SK-N-SH treated with all-trans-retinoic acid at 6 μM for 48 hours (cell line): ENCODE measurements at regions not wholly inside any gene's neighbourhood (a gene's known extent, or its start where the extent isn't known, plus 50 kb on each side); places are given as distances from the start of the nearest gene placed in this dataset.
"Not testable (repeated sequence)": the region's sequence is repeated elsewhere in the genome, so short reads cannot be mapped to it uniquely, and the experiment has no call there.

Experiments used
- ATAC-seq: fragments of 200-7000 bp; cut with Tn5 transposase; 3 replicates; pipeline ENCODE4 v1.9.1; 2020; ENCODE audit warnings: mild to moderate bottlenecking, moderate library complexity
- ARNTL ChIP-seq: fragments of 450-650 bp; formaldehyde crosslinking; IDR thresholded peaks from 2 replicates; pipeline ENCODE4 v1.5.0; 2020; ENCODE audit warnings: low read depth, mild to moderate bottlenecking, moderate library complexity, borderline replicate concordance
- BACH2 ChIP-seq: fragments of 250-450 bp; sonication (Bioruptor Pico); IDR thresholded peaks from 2 replicates; pipeline ENCODE4 v1.9.0; 2021; ENCODE audit warnings: mild to moderate bottlenecking, borderline replicate concordance
- CSDC2 ChIP-seq: fragments of 250-450 bp; sonication (Bioruptor Pico); IDR thresholded peaks from 2 replicates; pipeline ENCODE4 v1.5.0; 2020; ENCODE audit warnings: mild to moderate bottlenecking, moderate library complexity
- ESRRG ChIP-seq: fragments of 250-450 bp; sonication (Bioruptor Pico); IDR thresholded peaks from 2 replicates; pipeline ENCODE4 v1.6.1; 2021; ENCODE audit warnings: mild to moderate bottlenecking
- GLIS3 ChIP-seq: fragments of 250-450 bp; sonication (Bioruptor Pico); IDR thresholded peaks from 2 replicates; pipeline ENCODE4 v1.5.0; 2020; ENCODE audit warnings: mild to moderate bottlenecking, moderate library complexity
- ISL1 ChIP-seq: fragments of 250-450 bp; sonication (Bioruptor Pico); IDR thresholded peaks from 2 replicates; pipeline ENCODE4 v2.1.2; 2022; ENCODE audit warnings: mild to moderate bottlenecking, moderate library complexity
- OSR1 ChIP-seq: fragments of 250-450 bp; sonication (Bioruptor Pico); IDR thresholded peaks from 2 replicates; pipeline ENCODE4 v1.8.0; 2022; ENCODE audit warnings: moderate library complexity, mild to moderate bottlenecking, inconsistent platforms
- PPARA ChIP-seq: fragments of 250-450 bp; sonication (Bioruptor Pico); IDR thresholded peaks from 2 replicates; pipeline ENCODE4 v1.5.0; 2020; ENCODE audit warnings: mild to moderate bottlenecking, borderline replicate concordance
- RARB ChIP-seq: fragments of 250-450 bp; sonication (Bioruptor Pico); IDR thresholded peaks from 2 replicates; pipeline ENCODE4 v1.8.0; 2021; ENCODE audit warnings: mild to moderate bottlenecking, moderate library complexity
- SNAI2 ChIP-seq: fragments of 250-450 bp; sonication (Bioruptor Pico); IDR thresholded peaks from 2 replicates; pipeline ENCODE4 v1.5.0; 2020; ENCODE audit warnings: mild to moderate bottlenecking, moderate library complexity
- TCF4 ChIP-seq: fragments of 250-450 bp; sonication (Bioruptor Pico); IDR thresholded peaks from 2 replicates; pipeline ENCODE4 v1.8.0; 2021; ENCODE audit warnings: mild to moderate bottlenecking, moderate library complexity, borderline replicate concordance
- TOX ChIP-seq: fragments of 250-450 bp; sonication (Bioruptor Pico); IDR thresholded peaks from 2 replicates; pipeline ENCODE4 v1.8.0; 2021; ENCODE audit warnings: mild to moderate bottlenecking, moderate library complexity, borderline replicate concordance
- ZC3H10 ChIP-seq: fragments of 250-450 bp; sonication (Bioruptor Pico); IDR thresholded peaks from 2 replicates; pipeline ENCODE4 v1.5.1; 2021; ENCODE audit warnings: mild to moderate bottlenecking, moderate library complexity
- ZFP3 ChIP-seq: fragments of 250-450 bp; sonication (Bioruptor Pico); IDR thresholded peaks from 2 replicates; pipeline ENCODE4 v1.5.0; 2020; ENCODE audit warnings: mild to moderate bottlenecking, moderate library complexity
- ZFP30 ChIP-seq: fragments of 450-650 bp; formaldehyde crosslinking; IDR thresholded peaks from 2 replicates; pipeline ENCODE4 v1.5.0; 2022; ENCODE audit warnings: mild to moderate bottlenecking, moderate library complexity
- ZNF565 ChIP-seq: fragments of 450-650 bp; formaldehyde crosslinking; conservative IDR thresholded peaks from 2 replicates; pipeline ENCODE4 v1.5.0; 2020; ENCODE audit warnings: low read depth, mild to moderate bottlenecking, moderate library complexity
- ZNF70 ChIP-seq: fragments of 450-650 bp; formaldehyde crosslinking; IDR thresholded peaks from 2 replicates; pipeline ENCODE4 v1.5.0; 2020; ENCODE audit warnings: mild to moderate bottlenecking, moderate library complexity
- TF ChIP-seq, protein P1 (sequence below): fragments of 250-450 bp; sonication (Bioruptor Pico); IDR thresholded peaks from 2 replicates; pipeline ENCODE4 v1.8.0; 2020; ENCODE audit warnings: mild to moderate bottlenecking, moderate library complexity, borderline replicate concordance
- TF ChIP-seq, protein P2 (sequence below): fragments of 250-450 bp; sonication (Bioruptor Pico); IDR thresholded peaks from 2 replicates; pipeline ENCODE4 v1.8.0; 2021; ENCODE audit warnings: low read depth, mild to moderate bottlenecking, moderate library complexity, borderline replicate concordance
- TF ChIP-seq, protein P3 (sequence below): fragments of 250-450 bp; sonication (Bioruptor Pico); IDR thresholded peaks from 2 replicates; pipeline ENCODE4 v1.5.1; 2020; ENCODE audit warnings: low read depth, mild to moderate bottlenecking, moderate library complexity
- TF ChIP-seq, protein P4 (sequence below): fragments of 250-450 bp; sonication (Bioruptor Pico); IDR thresholded peaks from 2 replicates; pipeline ENCODE4 v1.5.1; 2021; ENCODE audit warnings: mild to moderate bottlenecking, moderate library complexity

DNA sequence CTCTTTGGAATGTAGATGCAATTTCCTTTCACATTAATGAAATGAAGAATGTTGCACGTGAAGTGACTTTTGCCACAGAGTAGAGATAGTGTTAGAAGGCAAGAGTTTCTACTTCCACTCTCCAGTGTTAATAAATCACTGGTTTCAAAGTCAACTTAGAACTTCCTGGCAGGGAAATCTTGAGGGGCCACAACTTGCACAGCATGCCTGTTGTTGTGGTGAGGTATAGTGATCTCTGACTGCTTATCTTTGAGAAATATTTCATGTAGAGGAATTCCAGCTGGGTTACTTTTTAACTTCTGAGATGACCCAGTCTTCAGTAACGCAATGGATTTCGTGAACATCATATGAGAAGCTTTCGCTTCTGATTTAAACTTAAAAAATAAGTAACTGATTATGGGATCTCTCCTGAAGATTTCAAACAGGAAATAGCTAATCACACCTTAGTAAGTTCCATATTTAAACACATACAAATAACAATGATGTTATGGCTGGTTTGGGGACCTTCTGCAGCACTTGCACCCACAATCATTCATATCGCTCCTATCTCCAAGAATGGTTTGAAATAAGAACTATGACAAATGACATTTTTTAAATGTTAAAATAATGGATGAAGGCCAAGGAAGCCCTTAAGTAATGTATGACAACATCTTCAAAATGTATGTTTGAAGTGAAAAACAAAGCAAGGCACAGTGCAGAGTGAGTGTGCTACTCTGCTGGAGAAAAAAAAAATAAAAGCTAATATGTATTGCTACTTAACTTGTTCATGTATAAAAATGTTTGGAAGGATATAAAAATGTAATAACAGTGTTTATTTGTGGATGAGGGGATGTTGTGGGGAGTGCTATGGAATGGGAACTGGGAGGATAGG lies 726.5 kb upstream of the NECTIN3 start:
- no peak for ATAC-seq

DNA sequence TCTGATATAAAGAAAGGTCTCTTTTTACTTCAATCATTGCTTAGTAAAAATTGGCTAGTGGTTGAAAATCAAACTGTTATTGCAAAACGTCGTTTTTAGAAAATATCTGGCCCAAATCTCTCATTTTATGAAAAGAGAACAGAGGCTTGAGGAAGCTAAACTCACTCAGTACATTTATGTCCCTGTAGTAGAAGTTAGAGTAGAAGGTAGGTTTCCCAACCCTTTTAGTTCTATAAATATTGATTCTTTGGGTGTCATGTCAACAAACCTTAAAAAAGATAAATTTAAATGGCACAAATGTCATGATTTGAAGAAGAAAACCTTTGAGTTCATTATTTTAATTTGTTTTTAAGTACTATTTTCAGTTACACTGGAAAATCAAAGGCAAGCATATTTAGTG lies 722.3 kb upstream of the NECTIN3 start:
- TF ChIP-seq, protein P1, sequence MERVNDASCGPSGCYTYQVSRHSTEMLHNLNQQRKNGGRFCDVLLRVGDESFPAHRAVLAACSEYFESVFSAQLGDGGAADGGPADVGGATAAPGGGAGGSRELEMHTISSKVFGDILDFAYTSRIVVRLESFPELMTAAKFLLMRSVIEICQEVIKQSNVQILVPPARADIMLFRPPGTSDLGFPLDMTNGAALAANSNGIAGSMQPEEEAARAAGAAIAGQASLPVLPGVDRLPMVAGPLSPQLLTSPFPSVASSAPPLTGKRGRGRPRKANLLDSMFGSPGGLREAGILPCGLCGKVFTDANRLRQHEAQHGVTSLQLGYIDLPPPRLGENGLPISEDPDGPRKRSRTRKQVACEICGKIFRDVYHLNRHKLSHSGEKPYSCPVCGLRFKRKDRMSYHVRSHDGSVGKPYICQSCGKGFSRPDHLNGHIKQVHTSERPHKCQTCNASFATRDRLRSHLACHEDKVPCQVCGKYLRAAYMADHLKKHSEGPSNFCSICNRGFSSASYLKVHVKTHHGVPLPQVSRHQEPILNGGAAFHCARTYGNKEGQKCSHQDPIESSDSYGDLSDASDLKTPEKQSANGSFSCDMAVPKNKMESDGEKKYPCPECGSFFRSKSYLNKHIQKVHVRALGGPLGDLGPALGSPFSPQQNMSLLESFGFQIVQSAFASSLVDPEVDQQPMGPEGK (CRISPR knock-in tag), result no peak
- TF ChIP-seq TCF4 (no peak), BACH2 (CRISPR knock-in tag) (no peak), ARNTL (no peak), GLIS3 (CRISPR knock-in tag) (no peak)
- no peak for ATAC-seq

More for the DNA sequence above, 726.5 kb upstream of the NECTIN3 start:
- TF ChIP-seq TOX (CRISPR knock-in tag) (no peak), ESRRG (CRISPR knock-in tag) (no peak), RARB (no peak), BACH2 (CRISPR knock-in tag) (no peak), ARNTL (no peak), ZFP30 (no peak), SNAI2 (no peak), ZNF70 (CRISPR knock-in tag) (no peak), GLIS3 (CRISPR knock-in tag) (no peak), ZNF565 (CRISPR knock-in tag) (no peak)

GRCh38 chr3:110352841-110353604 lies 718.6 kb upstream of the NECTIN3 start:
- TF ChIP-seq ISL1 (CRISPR knock-in tag) (no peak), SNAI2 (no peak), PPARA (no peak)
- no peak for ATAC-seq

DNA sequence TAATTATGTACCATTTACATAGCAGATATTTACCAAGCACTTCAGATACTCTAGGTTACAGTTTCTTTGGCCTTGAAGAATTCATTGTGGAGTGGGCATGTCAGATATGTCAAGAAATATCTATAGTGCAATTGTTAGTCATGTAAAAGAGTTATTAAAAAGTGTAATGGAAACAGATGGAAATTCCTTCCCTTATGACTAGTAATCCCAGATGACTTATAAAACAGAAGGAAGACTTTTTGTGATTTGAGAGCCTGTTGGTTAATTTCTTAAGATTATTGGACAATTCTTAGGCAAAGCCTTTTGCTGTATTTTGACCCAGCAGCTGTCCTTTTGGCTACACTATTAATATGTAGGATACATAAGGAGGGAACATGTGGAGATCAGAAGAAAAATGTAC lies 708.9 kb upstream of the NECTIN3 start:
- TF ChIP-seq SNAI2, result no peak
- TF ChIP-seq OSR1 (CRISPR knock-in tag), result no peak
- no peak for TF ChIP-seq ESRRG (CRISPR knock-in tag)
- TF ChIP-seq ZFP3 (CRISPR knock-in tag), result no peak
- no peak for TF ChIP-seq ZC3H10 (CRISPR knock-in tag)
- TF ChIP-seq ARNTL, result no peak
- TF ChIP-seq PPARA, result no peak
- TF ChIP-seq ZFP30, result no peak
- TF ChIP-seq ZNF70 (CRISPR knock-in tag), result no peak
- TF ChIP-seq, protein P2, sequence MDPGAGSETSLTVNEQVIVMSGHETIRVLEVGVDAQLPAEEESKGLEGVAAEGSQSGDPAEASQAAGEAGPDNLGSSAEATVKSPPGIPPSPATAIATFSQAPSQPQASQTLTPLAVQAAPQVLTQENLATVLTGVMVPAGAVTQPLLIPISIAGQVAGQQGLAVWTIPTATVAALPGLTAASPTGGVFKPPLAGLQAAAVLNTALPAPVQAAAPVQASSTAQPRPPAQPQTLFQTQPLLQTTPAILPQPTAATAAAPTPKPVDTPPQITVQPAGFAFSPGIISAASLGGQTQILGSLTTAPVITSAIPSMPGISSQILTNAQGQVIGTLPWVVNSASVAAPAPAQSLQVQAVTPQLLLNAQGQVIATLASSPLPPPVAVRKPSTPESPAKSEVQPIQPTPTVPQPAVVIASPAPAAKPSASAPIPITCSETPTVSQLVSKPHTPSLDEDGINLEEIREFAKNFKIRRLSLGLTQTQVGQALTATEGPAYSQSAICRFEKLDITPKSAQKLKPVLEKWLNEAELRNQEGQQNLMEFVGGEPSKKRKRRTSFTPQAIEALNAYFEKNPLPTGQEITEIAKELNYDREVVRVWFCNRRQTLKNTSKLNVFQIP, result no peak
- TF ChIP-seq, protein P3, sequence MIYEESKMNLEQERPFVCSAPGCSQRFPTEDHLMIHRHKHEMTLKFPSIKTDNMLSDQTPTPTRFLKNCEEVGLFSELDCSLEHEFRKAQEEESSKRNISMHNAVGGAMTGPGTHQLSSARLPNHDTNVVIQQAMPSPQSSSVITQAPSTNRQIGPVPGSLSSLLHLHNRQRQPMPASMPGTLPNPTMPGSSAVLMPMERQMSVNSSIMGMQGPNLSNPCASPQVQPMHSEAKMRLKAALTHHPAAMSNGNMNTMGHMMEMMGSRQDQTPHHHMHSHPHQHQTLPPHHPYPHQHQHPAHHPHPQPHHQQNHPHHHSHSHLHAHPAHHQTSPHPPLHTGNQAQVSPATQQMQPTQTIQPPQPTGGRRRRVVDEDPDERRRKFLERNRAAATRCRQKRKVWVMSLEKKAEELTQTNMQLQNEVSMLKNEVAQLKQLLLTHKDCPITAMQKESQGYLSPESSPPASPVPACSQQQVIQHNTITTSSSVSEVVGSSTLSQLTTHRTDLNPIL (CRISPR knock-in tag), result no peak
- no peak for TF ChIP-seq CSDC2 (CRISPR knock-in tag)
- TF ChIP-seq, protein P4, sequence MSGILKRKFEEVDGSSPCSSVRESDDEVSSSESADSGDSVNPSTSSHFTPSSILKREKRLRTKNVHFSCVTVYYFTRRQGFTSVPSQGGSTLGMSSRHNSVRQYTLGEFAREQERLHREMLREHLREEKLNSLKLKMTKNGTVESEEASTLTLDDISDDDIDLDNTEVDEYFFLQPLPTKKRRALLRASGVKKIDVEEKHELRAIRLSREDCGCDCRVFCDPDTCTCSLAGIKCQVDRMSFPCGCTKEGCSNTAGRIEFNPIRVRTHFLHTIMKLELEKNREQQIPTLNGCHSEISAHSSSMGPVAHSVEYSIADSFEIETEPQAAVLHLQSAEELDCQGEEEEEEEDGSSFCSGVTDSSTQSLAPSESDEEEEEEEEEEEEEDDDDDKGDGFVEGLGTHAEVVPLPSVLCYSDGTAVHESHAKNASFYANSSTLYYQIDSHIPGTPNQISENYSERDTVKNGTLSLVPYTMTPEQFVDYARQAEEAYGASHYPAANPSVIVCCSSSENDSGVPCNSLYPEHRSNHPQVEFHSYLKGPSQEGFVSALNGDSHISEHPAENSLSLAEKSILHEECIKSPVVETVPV (CRISPR knock-in tag), result no peak
- TF ChIP-seq TOX (CRISPR knock-in tag), result no peak
- no peak for TF ChIP-seq RARB
- TF ChIP-seq TCF4, result no peak
- ATAC-seq, result no peak

- ATAC-seq, result not testable (repeated sequence)
Observed at GRCh38 chr3:110367289-110367688, 704.3 kb upstream of the NECTIN3 start.
